ENCODE measurements at regions not wholly inside any gene's neighbourhood (a gene's known extent, or its start where the extent isn't known, plus 50 kb on each side); places are given as distances from the start of the nearest gene placed in this dataset.

- Histone ChIP-seq H3K36me3 (ENCODE audit: control insufficient read depth, insufficient read depth, low read length) (no peaks in the 10 kb centered on the region), H3K27me3 (ENCODE audit: control insufficient read depth, insufficient read depth, low read length) (no peaks in the 10 kb centered on the region), H3K27ac (ENCODE audit: low read length) (no peak overlapping the region), H3K9me3 (ENCODE audit: control insufficient read depth, insufficient read depth, low read length) (no peaks in the 10 kb centered on the region), H3K4me1 (ENCODE audit: control insufficient read depth, insufficient read depth, low read length) (no peaks in the 10 kb centered on the region), H3K4me3 (ENCODE audit: low read length) (no peak overlapping the region)
- no CpG with 5 or more reads among the region's 6 CpGs for WGBS (ENCODE audit: insufficient coverage, insufficient read length)
- DNase-seq (ENCODE audit: low read depth, low spot score) = no peak
These were observed 152.9 kb upstream of the NDN start for GRCh38 chr15:23839893-23840474.

- Histone ChIP-seq H3K27me3 (ENCODE audit: control insufficient read depth, insufficient read depth, low read length) (no peaks in the 10 kb centered on the region), H3K4me1 (ENCODE audit: control insufficient read depth, insufficient read depth, low read length) (no peaks in the 10 kb centered on the region), H3K4me3 (ENCODE audit: low read length) (no peak overlapping the region), H3K9me3 (ENCODE audit: control insufficient read depth, insufficient read depth, low read length) (no peaks in the 10 kb centered on the region), H3K27ac (ENCODE audit: low read length) (no peak overlapping the region), H3K36me3 (ENCODE audit: control insufficient read depth, insufficient read depth, low read length) (no peaks in the 10 kb centered on the region)
- DNase-seq (ENCODE audit: low read depth, low spot score) = no peak
- WGBS (ENCODE audit: insufficient coverage, insufficient read length) = no CpG with 5 or more reads among the region's 3 CpGs
These were observed 159.1 kb upstream of the NDN start for GRCh38 chr15:23846218-23846617.

DNA sequence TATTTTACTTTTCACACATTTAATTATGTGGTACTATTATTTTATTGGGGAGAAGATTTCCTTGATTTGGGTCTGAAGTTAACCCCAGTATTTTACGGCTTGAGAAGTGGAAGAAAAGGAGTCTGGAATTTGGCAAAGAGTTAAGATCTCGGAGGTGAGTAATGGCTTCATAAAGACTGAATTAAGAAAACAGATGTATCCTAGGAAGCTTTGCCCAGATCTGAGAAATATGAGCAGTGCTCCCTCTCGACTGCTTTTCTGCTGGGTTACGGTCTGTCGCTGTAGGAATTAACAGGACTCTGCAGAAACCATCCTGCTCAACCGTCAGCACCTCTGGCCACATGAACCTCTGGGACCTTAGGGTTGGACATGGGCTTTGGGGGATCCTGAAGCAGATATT, 163.6 kb upstream of the NDN start:
- no CpG with 5 or more reads among the region's 6 CpGs for WGBS (ENCODE audit: insufficient coverage, insufficient read length)
- no peaks in the 10 kb centered on the region for H3K36me3 ChIP-seq (ENCODE audit: control insufficient read depth, insufficient read depth, low read length)
- H3K27me3 ChIP-seq (ENCODE audit: control insufficient read depth, insufficient read depth, low read length) = no peaks in the 10 kb centered on the region
- peaks cover 1% of the 10 kb centered on the region; the same call in 1 of the 2 replicates for H3K9me3 ChIP-seq (ENCODE audit: control insufficient read depth, insufficient read depth, low read length)
- H3K4me1 ChIP-seq (ENCODE audit: control insufficient read depth, insufficient read depth, low read length) = no peaks in the 10 kb centered on the region; the same call in 1 of the 2 replicates
- H3K27ac ChIP-seq (ENCODE audit: low read length) = no peak overlapping the region
- H3K4me3 ChIP-seq (ENCODE audit: low read length) = no peak overlapping the region
- DNase-seq (ENCODE audit: low read depth, low spot score) = no peak

DNA sequence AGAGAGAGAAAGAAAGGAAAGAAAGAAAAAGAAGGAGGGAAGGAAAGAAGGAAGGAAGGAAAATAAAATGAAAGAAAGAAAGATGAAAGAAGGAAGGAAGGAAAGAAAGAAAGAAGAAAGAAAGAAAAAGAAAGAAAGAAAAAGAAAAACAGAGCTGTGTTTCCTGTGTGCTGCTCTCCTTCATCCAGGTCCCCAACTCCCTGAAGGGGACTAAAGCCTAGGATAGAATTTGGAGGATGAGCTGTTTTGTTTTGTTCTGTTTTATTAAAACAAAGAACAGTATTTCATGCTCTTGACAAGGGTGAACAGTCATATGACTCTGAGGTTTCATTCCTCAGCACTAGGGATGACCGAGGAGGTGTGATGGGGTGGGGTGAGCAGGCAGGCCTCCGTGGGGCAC, 164.8 kb upstream of the NDN start:
- H3K4me1 ChIP-seq (ENCODE audit: control insufficient read depth, insufficient read depth, low read length) = no peaks in the 10 kb centered on the region; the same call in 1 of the 2 replicates
- H3K4me3 ChIP-seq (ENCODE audit: low read length) = no peak overlapping the region
- peaks cover 1% of the 10 kb centered on the region; the same call in 1 of the 2 replicates for H3K9me3 ChIP-seq (ENCODE audit: control insufficient read depth, insufficient read depth, low read length)
- DNase-seq (ENCODE audit: low read depth, low spot score) = no peak
- H3K36me3 ChIP-seq (ENCODE audit: control insufficient read depth, insufficient read depth, low read length) = no peaks in the 10 kb centered on the region
- WGBS (ENCODE audit: insufficient coverage, insufficient read length) = no CpG with 5 or more reads among the region's 2 CpGs
- no peak overlapping the region for H3K27ac ChIP-seq (ENCODE audit: low read length)
- no peaks in the 10 kb centered on the region for H3K27me3 ChIP-seq (ENCODE audit: control insufficient read depth, insufficient read depth, low read length)

DNA sequence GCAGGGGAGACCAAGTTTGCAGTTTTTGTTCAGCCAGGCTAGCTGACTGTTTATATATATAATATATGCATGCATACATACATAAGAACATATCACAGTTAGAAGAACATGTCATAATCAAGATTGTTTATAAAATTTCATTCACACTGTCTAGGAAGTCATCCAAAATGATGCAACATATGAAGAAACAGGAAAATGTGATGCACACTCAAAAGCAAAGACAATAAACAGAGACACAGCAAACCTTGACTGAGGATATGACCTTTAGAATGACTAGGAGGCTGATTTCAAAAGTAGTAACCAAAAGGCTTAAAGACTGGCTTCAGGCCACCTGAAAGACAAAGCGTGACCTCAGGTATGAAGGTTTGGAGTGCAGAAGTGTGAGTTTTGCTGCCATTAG, 166.2 kb upstream of the NDN start:
- no peak for DNase-seq (ENCODE audit: low read depth, low spot score)
- H3K4me3 ChIP-seq (ENCODE audit: low read length) = no peak overlapping the region
- WGBS (ENCODE audit: insufficient coverage, insufficient read length) = no CpG with 5 or more reads among the region's 1 CpG
- no peaks in the 10 kb centered on the region for H3K36me3 ChIP-seq (ENCODE audit: control insufficient read depth, insufficient read depth, low read length)
- no peaks in the 10 kb centered on the region for H3K27me3 ChIP-seq (ENCODE audit: control insufficient read depth, insufficient read depth, low read length)
- H3K4me1 ChIP-seq (ENCODE audit: control insufficient read depth, insufficient read depth, low read length) = no peaks in the 10 kb centered on the region; the same call in 1 of the 2 replicates
- H3K27ac ChIP-seq (ENCODE audit: low read length) = no peak overlapping the region
- peaks cover 1% of the 10 kb centered on the region; the same call in 1 of the 2 replicates for H3K9me3 ChIP-seq (ENCODE audit: control insufficient read depth, insufficient read depth, low read length)

- Histone ChIP-seq H3K27ac (ENCODE audit: low read length) (no peak overlapping the region), H3K9me3 (ENCODE audit: control insufficient read depth, insufficient read depth, low read length) (peaks cover 1% of the 10 kb centered on the region; the same call in 1 of the 2 replicates)
- no CpG with 5 or more reads among the region's 5 CpGs for WGBS (ENCODE audit: insufficient coverage, insufficient read length)
These were observed 167.3 kb upstream of the NDN start for GRCh38 chr15:23854203-23854911.

GRCh38 chr15:23854912-23855659, 168.0 kb upstream of the NDN start:
- Histone ChIP-seq H3K4me3 (ENCODE audit: low read length) (no peak overlapping the region), H3K4me1 (ENCODE audit: control insufficient read depth, insufficient read depth, low read length) (no peaks in the 10 kb centered on the region; the same call in 1 of the 2 replicates), H3K27ac (ENCODE audit: low read length) (no peak overlapping the region), H3K27me3 (ENCODE audit: control insufficient read depth, insufficient read depth, low read length) (no peaks in the 10 kb centered on the region), H3K9me3 (ENCODE audit: control insufficient read depth, insufficient read depth, low read length) (peaks cover 1% of the 10 kb centered on the region; the same call in 1 of the 2 replicates), H3K36me3 (ENCODE audit: control insufficient read depth, insufficient read depth, low read length) (no peaks in the 10 kb centered on the region)
- WGBS (ENCODE audit: insufficient coverage, insufficient read length) = no CpG with 5 or more reads among the region's 7 CpGs
- DNase-seq (ENCODE audit: low read depth, low spot score) = no peak

More at GRCh38 chr15:23854203-23854911, 167.3 kb upstream of the NDN start:
- H3K27me3 ChIP-seq (ENCODE audit: control insufficient read depth, insufficient read depth, low read length) = no peaks in the 10 kb centered on the region
- no peaks in the 10 kb centered on the region; the same call in 1 of the 2 replicates for H3K4me1 ChIP-seq (ENCODE audit: control insufficient read depth, insufficient read depth, low read length)
- H3K4me3 ChIP-seq (ENCODE audit: low read length) = no peak overlapping the region
- H3K36me3 ChIP-seq (ENCODE audit: control insufficient read depth, insufficient read depth, low read length) = no peaks in the 10 kb centered on the region
- no peak for DNase-seq (ENCODE audit: low read depth, low spot score)

- no CpG with 5 or more reads among the region's 4 CpGs for WGBS (ENCODE audit: insufficient coverage, insufficient read length)
- no peaks in the 10 kb centered on the region for H3K27me3 ChIP-seq (ENCODE audit: control insufficient read depth, insufficient read depth, low read length)
These were observed 168.8 kb upstream of the NDN start for GRCh38 chr15:23855947-23856346.

GRCh38 chr15:23857028-23857641, 170.0 kb upstream of the NDN start:
- Histone ChIP-seq H3K4me3 (ENCODE audit: low read length) (no peak overlapping the region), H3K36me3 (ENCODE audit: control insufficient read depth, insufficient read depth, low read length) (no peaks in the 10 kb centered on the region), H3K9me3 (ENCODE audit: control insufficient read depth, insufficient read depth, low read length) (no peaks in the 10 kb centered on the region), H3K27ac (ENCODE audit: low read length) (no peak overlapping the region), H3K4me1 (ENCODE audit: control insufficient read depth, insufficient read depth, low read length) (no peaks in the 10 kb centered on the region; the same call in 1 of the 2 replicates), H3K27me3 (ENCODE audit: control insufficient read depth, insufficient read depth, low read length) (no peaks in the 10 kb centered on the region)
- peak; percentile 31 for DNase-seq (ENCODE audit: low read depth, low spot score)
- WGBS (ENCODE audit: insufficient coverage, insufficient read length) = no CpG with 5 or more reads among the region's 12 CpGs

More at GRCh38 chr15:23855947-23856346, 168.8 kb upstream of the NDN start:
- H3K4me3 ChIP-seq (ENCODE audit: low read length) = no peak overlapping the region
- H3K4me1 ChIP-seq (ENCODE audit: control insufficient read depth, insufficient read depth, low read length) = no peaks in the 10 kb centered on the region; the same call in 1 of the 2 replicates
- H3K36me3 ChIP-seq (ENCODE audit: control insufficient read depth, insufficient read depth, low read length) = no peaks in the 10 kb centered on the region
- DNase-seq (ENCODE audit: low read depth, low spot score) = no peak
- H3K9me3 ChIP-seq (ENCODE audit: control insufficient read depth, insufficient read depth, low read length) = peaks cover 1% of the 10 kb centered on the region; the same call in 1 of the 2 replicates
- H3K27ac ChIP-seq (ENCODE audit: low read length) = no peak overlapping the region

- Histone ChIP-seq H3K4me1 (ENCODE audit: control insufficient read depth, insufficient read depth, low read length) (no peaks in the 10 kb centered on the region; the same call in 1 of the 2 replicates), H3K36me3 (ENCODE audit: control insufficient read depth, insufficient read depth, low read length) (no peaks in the 10 kb centered on the region), H3K27ac (ENCODE audit: low read length) (no peak overlapping the region), H3K4me3 (ENCODE audit: low read length) (no peak overlapping the region), H3K9me3 (ENCODE audit: control insufficient read depth, insufficient read depth, low read length) (no peaks in the 10 kb centered on the region), H3K27me3 (ENCODE audit: control insufficient read depth, insufficient read depth, low read length) (no peaks in the 10 kb centered on the region)
- no peak for DNase-seq (ENCODE audit: low read depth, low spot score)
- WGBS (ENCODE audit: insufficient coverage, insufficient read length) = no CpG with 5 or more reads among the region's 5 CpGs
These were observed 171.9 kb upstream of the NDN start for GRCh38 chr15:23859008-23859407.

All from iPS DF 6.9 (cell line).